CD4-positive, alpha-beta T cell (primary cell): ENCODE measurements at regions not wholly inside any gene's neighbourhood (a gene's known extent, or its start where the extent isn't known, plus 50 kb on each side); places are given as distances from the start of the nearest gene placed in this dataset.

Experiments used
- ATAC-seq: fragments of 200-7000 bp; cut with Tn5 transposase; one replicate; pipeline ENCODE4 v1.10.0; 2022; ENCODE audit warnings: mild to moderate bottlenecking; ENCODE audit not compliant: poor library complexity
- CTCF ChIA-PET: fragments of 350-600 bp; sonication (Branson Sonifier 250); formaldehyde crosslinking; loops from one replicate; lab custom pipeline; 2021; ENCODE audit warnings: antibody characterized with exemption, inconsistent platforms; lab: Charles Lee
- POLR2A ChIA-PET: fragments of 350-600 bp; sonication (Branson Sonifier 250); formaldehyde crosslinking; loops from one replicate; lab custom pipeline; 2021; ENCODE audit warnings: antibody characterized with exemption, inconsistent platforms; lab: Charles Lee
- DNase-seq, 14 experiments: peaks; one replicate each; pipeline ENCODE4 v3.0.0-alpha.2; 2013 to 2020; ENCODE audit warnings: mixed read lengths in 2 of 14
- H3K27ac ChIP-seq, 2 donors: one replicate each; pipeline versions ENCODE4 v1.5.1 to v1.7.0; 2013; ENCODE audit warnings: low read length in 2 of 2, low read depth in 1 of 2, mild to moderate bottlenecking in 1 of 2
- H3K27me3 ChIP-seq, 2 experiments: 1 replicate in 1 of 2; 2 replicates in 1 of 2; pipeline versions ENCODE4 v1.6.1 to v1.7.0; 2013; ENCODE audit warnings: low read length in 2 of 2, control low read depth in 1 of 2, mild to moderate bottlenecking in 1 of 2, moderate library complexity in 1 of 2; ENCODE audit not compliant: insufficient read depth in 2 of 2, control insufficient read depth in 1 of 2
- H3K36me3 ChIP-seq: one replicate; pipeline ENCODE4 v1.6.1; 2013; ENCODE audit warnings: low read length, control low read depth; ENCODE audit not compliant: insufficient read depth
- H3K4me1 ChIP-seq: one replicate; pipeline ENCODE4 v1.6.1; 2013; ENCODE audit warnings: low read length, control low read depth; ENCODE audit not compliant: insufficient read depth
- H3K4me3 ChIP-seq: one replicate; pipeline ENCODE4 v1.5.1; 2013; ENCODE audit warnings: mild to moderate bottlenecking, low read length, moderate library complexity
- H3K9me3 ChIP-seq, 2 experiments: 1 replicate in 1 of 2; 2 replicates in 1 of 2; pipeline versions ENCODE4 v1.6.1 to v1.7.0; 2013; ENCODE audit warnings: low read length in 2 of 2, mild to moderate bottlenecking in 2 of 2, control low read depth in 1 of 2, moderate library complexity in 1 of 2; ENCODE audit not compliant: control insufficient read depth in 1 of 2, insufficient read depth in 1 of 2
- H3K27ac Mint-ChIP-seq: one replicate; pipeline ENCODE4 v1.8.0; 2020; ENCODE audit warnings: mixed read lengths
- H3K27me3 Mint-ChIP-seq: one replicate; pipeline ENCODE4 v1.8.0; 2021; ENCODE audit warnings: mixed read lengths
- H3K36me3 Mint-ChIP-seq: one replicate; pipeline ENCODE4 v1.8.0; 2021; ENCODE audit warnings: low read depth, mixed read lengths
- H3K4me1 Mint-ChIP-seq: one replicate; pipeline ENCODE4 v1.8.0; 2021; ENCODE audit warnings: low read depth, mixed read lengths
- H3K4me3 Mint-ChIP-seq: one replicate; pipeline ENCODE4 v1.8.0; 2020; ENCODE audit warnings: mild to moderate bottlenecking, mixed read lengths
- H3K9me3 Mint-ChIP-seq: one replicate; pipeline ENCODE4 v1.8.0; 2020; ENCODE audit warnings: mixed read lengths
- intact Hi-C, 2 experiments: fragments of 100-400 bp; cut with DNase I in 1 of 2; cut with micrococcal nuclease in 1 of 2; formaldehyde crosslinking; loops; one replicate each; pipeline versions ENCODE4 v1.15.1 to v1.9.0; 2023 to 2025; cut with DNase I, micrococcal nuclease
- TF ChIP-seq, protein P1 (sequence below): fragments of 200-600 bp; IDR thresholded peaks from one replicate; pipeline ENCODE4 v1.8.0; 2022; ENCODE audit warnings: antibody characterized with exemption, mild to moderate bottlenecking

DNA sequence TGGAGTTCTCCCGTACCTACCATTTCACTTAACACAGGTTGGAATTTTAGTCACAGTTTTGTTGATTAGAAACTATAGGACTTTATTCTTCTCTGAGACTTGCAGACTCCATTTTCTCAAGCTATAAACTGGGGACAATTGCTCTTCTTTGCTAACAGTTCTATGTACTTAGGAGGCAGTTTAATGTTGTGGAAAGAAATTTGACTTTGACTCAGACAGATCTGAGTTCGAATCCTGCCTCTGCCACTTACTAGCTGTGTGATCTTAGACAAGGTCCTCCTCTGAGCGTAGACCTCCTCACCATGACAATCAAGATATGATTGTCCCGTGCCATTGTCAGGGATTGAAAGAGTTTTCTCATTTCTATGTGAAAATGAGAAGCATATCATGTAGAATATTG, 196.4 kb upstream of the HES1 start:
- Mint-ChIP-seq H3K4me3 (no peak overlapping the region), H3K27ac (no peak overlapping the region), H3K36me3 (no peaks in the 10 kb centered on the region), H3K27me3 (peaks cover 8% of the 10 kb centered on the region), H3K9me3 (no peaks in the 10 kb centered on the region), H3K4me1 (no peaks in the 10 kb centered on the region)
- intact Hi-C loops = no loop called here
- TF ChIP-seq, protein P1, sequence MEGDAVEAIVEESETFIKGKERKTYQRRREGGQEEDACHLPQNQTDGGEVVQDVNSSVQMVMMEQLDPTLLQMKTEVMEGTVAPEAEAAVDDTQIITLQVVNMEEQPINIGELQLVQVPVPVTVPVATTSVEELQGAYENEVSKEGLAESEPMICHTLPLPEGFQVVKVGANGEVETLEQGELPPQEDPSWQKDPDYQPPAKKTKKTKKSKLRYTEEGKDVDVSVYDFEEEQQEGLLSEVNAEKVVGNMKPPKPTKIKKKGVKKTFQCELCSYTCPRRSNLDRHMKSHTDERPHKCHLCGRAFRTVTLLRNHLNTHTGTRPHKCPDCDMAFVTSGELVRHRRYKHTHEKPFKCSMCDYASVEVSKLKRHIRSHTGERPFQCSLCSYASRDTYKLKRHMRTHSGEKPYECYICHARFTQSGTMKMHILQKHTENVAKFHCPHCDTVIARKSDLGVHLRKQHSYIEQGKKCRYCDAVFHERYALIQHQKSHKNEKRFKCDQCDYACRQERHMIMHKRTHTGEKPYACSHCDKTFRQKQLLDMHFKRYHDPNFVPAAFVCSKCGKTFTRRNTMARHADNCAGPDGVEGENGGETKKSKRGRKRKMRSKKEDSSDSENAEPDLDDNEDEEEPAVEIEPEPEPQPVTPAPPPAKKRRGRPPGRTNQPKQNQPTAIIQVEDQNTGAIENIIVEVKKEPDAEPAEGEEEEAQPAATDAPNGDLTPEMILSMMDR = no peak
- Histone ChIP-seq H3K4me1 (no peaks in the 10 kb centered on the region), H3K27me3 (no peaks in the 10 kb centered on the region), H3K27ac (no peak overlapping the region), H3K9me3 (no peaks in the 10 kb centered on the region), H3K4me3 (no peak overlapping the region), H3K36me3 (no peaks in the 10 kb centered on the region)
- ATAC-seq (no peak), DNase-seq (no peak)
- ChIA-PET POLR2A (no interaction called here), CTCF (no interaction called here)

DNA sequence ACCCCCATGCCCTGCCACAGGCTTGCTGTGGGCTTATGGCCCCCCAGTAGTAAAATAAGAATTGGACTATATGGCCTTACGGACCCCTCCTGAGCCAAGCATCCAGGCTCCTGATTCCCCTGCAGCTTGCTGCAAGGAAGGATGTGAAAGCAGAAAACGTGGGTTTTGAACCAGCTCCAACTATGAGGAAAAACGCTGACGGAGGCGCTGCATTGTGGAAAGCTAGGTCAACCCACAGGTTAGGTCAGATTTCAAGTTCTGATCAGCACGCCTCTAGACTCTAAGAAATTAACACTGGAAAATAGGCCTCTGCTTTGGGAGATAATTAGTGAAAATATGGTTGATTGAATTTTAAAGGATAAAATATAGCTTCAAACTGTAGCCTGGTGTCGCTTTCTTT, 195.4 kb upstream of the HES1 start:
- H3K36me3 Mint-ChIP-seq = no peaks in the 10 kb centered on the region
- POLR2A ChIA-PET = no interaction called here
- Histone ChIP-seq H3K9me3 (no peaks in the 10 kb centered on the region), H3K36me3 (no peaks in the 10 kb centered on the region), H3K4me1 (no peaks in the 10 kb centered on the region), H3K27ac (no peak overlapping the region), H3K27me3 (no peaks in the 10 kb centered on the region), H3K4me3 (no peak overlapping the region)
- H3K9me3 Mint-ChIP-seq = no peaks in the 10 kb centered on the region
- ATAC-seq = no peak
- TF ChIP-seq, protein P1 = no peak
- H3K27ac Mint-ChIP-seq = no peak overlapping the region
- H3K4me1 Mint-ChIP-seq = no peaks in the 10 kb centered on the region
- H3K4me3 Mint-ChIP-seq = no peak overlapping the region
- CTCF ChIA-PET = no interaction called here
- peaks cover 7% of the 10 kb centered on the region for H3K27me3 Mint-ChIP-seq
- intact Hi-C loops = no loop called here
- DNase-seq = no peak

DNA sequence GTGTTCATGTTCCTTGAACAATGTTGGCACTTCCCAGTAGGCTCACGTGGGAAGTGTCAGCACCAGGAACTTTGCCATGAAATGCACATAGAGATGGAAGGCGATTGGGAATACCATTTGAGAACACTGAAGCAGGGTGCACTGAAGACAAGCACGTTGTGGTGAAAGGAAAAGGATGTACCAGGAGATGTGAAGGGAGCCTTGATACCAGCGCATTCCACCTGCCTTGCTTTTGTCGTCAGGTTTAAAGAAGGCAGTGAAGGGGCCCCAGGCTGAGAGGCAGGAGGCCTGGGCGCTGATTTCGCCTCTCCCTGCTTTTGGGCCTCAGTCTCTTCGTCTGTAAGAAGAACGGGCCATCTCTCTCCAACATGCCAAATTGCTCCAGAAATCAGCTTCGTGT, 194.5 kb upstream of the HES1 start:
- Histone ChIP-seq H3K4me3 (no peak overlapping the region), H3K4me1 (no peaks in the 10 kb centered on the region), H3K36me3 (no peaks in the 10 kb centered on the region), H3K27ac (no peak overlapping the region), H3K9me3 (no peaks in the 10 kb centered on the region), H3K27me3 (no peaks in the 10 kb centered on the region)
- ChIA-PET POLR2A (no interaction called here), CTCF (no interaction called here)
- H3K27me3 Mint-ChIP-seq = peaks cover 4% of the 10 kb centered on the region
- no peak overlapping the region for H3K4me3 Mint-ChIP-seq
- H3K36me3 Mint-ChIP-seq = no peaks in the 10 kb centered on the region
- ATAC-seq (no peak), DNase-seq (no peak)
- H3K9me3 Mint-ChIP-seq = no peaks in the 10 kb centered on the region
- TF ChIP-seq, protein P1 = no peak
- H3K4me1 Mint-ChIP-seq = no peaks in the 10 kb centered on the region
- no peak overlapping the region for H3K27ac Mint-ChIP-seq
- intact Hi-C loops = no loop called here
